ENCODE measurements at regions not wholly inside any gene's neighbourhood (a gene's known extent, or its start where the extent isn't known, plus 50 kb on each side); places are given as distances from the start of the nearest gene placed in this dataset.

DNA sequence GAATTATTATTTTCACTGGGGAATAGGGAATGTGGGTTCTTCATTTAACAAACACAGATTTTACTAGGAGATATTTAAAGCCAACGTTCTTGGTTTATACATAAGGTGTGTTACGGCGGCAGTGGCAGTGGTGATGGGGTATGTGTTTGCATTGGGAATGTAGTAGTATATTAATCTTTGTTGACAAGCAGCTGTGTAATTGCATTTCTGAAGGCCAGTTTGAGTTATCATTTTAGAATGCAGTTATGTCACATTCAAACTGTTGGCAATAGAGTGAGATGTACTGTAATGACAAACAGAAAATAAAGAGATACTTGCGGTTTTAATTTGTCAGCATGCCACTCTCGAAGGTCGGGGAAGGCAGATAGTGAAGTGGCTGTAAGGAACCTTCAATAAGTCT is 628.6 kb upstream of the POM121L12 start:
- Histone ChIP-seq H3K4me3 (ENCODE audit: low read depth, low read length) (no peak overlapping the region), H3K27me3 (no peaks in the 10 kb centered on the region), H3K4me1 (no peaks in the 10 kb centered on the region), H3K36me3 (no peaks in the 10 kb centered on the region), H3K9me3 (no peaks in the 10 kb centered on the region)
- TF ChIP-seq, protein P1, sequence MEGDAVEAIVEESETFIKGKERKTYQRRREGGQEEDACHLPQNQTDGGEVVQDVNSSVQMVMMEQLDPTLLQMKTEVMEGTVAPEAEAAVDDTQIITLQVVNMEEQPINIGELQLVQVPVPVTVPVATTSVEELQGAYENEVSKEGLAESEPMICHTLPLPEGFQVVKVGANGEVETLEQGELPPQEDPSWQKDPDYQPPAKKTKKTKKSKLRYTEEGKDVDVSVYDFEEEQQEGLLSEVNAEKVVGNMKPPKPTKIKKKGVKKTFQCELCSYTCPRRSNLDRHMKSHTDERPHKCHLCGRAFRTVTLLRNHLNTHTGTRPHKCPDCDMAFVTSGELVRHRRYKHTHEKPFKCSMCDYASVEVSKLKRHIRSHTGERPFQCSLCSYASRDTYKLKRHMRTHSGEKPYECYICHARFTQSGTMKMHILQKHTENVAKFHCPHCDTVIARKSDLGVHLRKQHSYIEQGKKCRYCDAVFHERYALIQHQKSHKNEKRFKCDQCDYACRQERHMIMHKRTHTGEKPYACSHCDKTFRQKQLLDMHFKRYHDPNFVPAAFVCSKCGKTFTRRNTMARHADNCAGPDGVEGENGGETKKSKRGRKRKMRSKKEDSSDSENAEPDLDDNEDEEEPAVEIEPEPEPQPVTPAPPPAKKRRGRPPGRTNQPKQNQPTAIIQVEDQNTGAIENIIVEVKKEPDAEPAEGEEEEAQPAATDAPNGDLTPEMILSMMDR (IDR thresholded peaks at IDR 0.05; ENCODE audit: low read depth, low read length), result no peak
- no peak for DNase-seq

DNA sequence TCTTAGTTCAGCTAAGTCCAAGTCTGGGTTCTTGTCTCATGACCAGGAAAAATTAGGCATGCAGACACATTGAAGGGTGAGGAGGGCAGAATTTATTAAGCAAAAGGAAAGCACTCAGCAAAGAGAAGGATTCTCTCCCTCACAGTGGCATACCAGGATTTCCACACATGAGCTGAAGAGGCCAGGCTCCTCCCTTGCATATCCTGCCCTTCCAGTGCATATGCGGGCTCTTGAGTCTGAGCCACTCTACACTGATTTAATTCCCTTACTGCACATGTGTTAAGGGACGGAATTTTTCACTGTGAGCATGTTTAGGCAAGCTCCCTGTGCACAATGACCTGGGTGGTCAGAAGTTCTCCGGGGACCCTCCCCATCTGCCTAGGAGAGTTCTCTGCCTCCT is 652.7 kb upstream of the POM121L12 start:
- no peak for DNase-seq
- no peaks in the 10 kb centered on the region for H3K27me3 ChIP-seq
- no peaks in the 10 kb centered on the region for H3K9me3 ChIP-seq
- no peaks in the 10 kb centered on the region for H3K36me3 ChIP-seq
- no peaks in the 10 kb centered on the region for H3K4me1 ChIP-seq
- no peak overlapping the region for H3K4me3 ChIP-seq (ENCODE audit: low read depth, low read length)
- TF ChIP-seq, protein P1 (IDR thresholded peaks at IDR 0.05; ENCODE audit: low read depth, low read length), result no peak

DNA sequence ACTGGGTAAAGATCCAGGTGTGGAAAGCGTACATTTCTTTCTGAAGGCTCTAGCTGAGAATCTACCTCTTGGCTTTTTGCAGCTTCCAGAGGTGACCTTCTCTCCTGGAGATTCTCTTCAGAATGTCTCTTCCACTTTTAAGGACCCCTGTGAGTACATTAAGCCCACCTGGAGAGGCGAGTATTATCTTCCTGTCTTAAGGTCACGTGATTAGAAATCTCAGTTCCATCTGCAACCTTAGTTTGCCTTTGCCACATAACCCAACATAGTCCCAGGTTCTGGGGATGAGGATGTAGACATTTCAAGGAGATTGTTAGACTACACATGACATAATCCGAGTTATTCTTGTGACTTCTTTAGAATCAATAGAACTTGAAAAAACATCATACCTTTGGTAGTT is 665.5 kb upstream of the POM121L12 start:
- Histone ChIP-seq H3K4me1 (no peaks in the 10 kb centered on the region), H3K4me3 (ENCODE audit: low read depth, low read length) (no peak overlapping the region), H3K9me3 (no peaks in the 10 kb centered on the region), H3K36me3 (no peaks in the 10 kb centered on the region), H3K27me3 (no peaks in the 10 kb centered on the region)
- DNase-seq, result no peak
- TF ChIP-seq, protein P1 (IDR thresholded peaks at IDR 0.05; ENCODE audit: low read depth, low read length), result no peak

DNA sequence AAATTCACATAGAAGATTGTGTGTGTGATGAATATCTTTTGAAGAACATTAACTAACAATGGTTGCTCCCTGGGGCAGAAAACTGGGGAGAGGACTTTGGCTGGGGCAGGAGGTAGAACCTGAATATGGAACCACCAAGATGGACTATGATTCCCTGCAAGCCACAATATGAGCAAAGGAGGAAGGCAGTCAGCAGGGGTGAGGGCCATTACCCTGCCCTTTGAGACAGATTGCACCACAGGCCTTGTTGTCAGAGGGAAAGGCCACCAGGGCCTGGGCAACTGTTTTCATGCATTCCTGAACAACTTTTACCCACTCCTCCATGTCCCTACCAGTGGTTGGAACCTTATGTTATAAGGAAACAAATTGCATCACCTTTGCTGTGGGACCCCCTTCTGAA is 670.1 kb upstream of the POM121L12 start:
- Histone ChIP-seq H3K36me3 (no peaks in the 10 kb centered on the region), H3K9me3 (no peaks in the 10 kb centered on the region), H3K4me3 (ENCODE audit: low read depth, low read length) (no peak overlapping the region), H3K4me1 (no peaks in the 10 kb centered on the region), H3K27me3 (no peaks in the 10 kb centered on the region)
- TF ChIP-seq, protein P1 (IDR thresholded peaks at IDR 0.05; ENCODE audit: low read depth, low read length), result no peak
- no peak for DNase-seq

DNA sequence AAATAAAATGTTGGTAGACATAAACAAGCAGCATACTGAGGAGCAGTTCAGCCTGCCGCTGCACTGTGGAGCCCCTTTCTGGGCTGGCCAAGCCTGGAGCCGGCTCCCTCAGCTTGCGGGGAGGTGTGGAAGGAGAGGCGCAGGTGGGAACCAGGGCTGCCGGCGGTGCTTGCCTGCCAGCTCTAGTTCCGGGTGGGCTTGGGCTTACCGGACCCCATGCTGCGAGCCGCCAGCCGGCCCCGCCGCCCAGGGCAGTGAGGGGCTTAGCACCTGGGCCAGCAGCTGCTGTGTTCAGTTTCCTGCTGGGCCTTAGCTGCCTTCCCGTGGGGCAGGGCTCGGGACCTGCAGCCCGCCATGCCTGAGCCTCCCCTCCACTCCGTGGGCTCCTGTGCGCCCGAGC is 672.9 kb upstream of the POM121L12 start:
- H3K36me3 ChIP-seq, result no peaks in the 10 kb centered on the region
- no peaks in the 10 kb centered on the region for H3K9me3 ChIP-seq
- H3K4me3 ChIP-seq (ENCODE audit: low read depth, low read length), result no peak overlapping the region
- no peaks in the 10 kb centered on the region for H3K4me1 ChIP-seq
- H3K27me3 ChIP-seq, result no peaks in the 10 kb centered on the region
- no peak for DNase-seq
- TF ChIP-seq, protein P1 (IDR thresholded peaks at IDR 0.05; ENCODE audit: low read depth, low read length), result no peak

DNA sequence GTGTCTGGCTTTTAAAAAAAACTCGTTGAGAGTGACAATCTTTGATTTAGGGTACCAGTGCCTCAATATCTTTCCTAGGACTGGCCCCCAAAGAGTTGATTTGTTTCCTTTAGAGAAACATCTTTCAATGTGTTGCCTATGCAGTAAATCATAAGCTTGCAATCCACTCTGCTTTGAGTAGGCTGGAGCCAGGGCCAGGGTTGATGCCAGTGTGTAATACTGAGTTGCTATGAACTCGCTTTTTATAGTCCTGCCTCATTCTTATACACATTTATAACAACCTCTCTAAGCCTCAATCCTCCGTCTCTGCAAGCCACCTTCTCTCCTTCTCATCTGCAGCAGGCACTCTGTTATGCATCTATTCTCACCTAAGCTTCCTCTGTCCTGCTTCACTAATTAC is 674.9 kb upstream of the POM121L12 start:
- Histone ChIP-seq H3K36me3 (no peaks in the 10 kb centered on the region), H3K27me3 (no peaks in the 10 kb centered on the region), H3K4me1 (no peaks in the 10 kb centered on the region), H3K4me3 (ENCODE audit: low read depth, low read length) (no peak overlapping the region), H3K9me3 (no peaks in the 10 kb centered on the region)
- TF ChIP-seq, protein P1 (IDR thresholded peaks at IDR 0.05; ENCODE audit: low read depth, low read length), result no peak
- DNase-seq, result no peak

Data from BE2C (cell line).